Stimulated activated CD4-positive, alpha-beta T cell treated with anti-CD3 and anti-CD28 coated beads, Interleukin-4, amount 100 ng/mL, for 24 hours (primary cell): ENCODE measurements at regions not wholly inside any gene's neighbourhood (a gene's known extent, or its start where the extent isn't known, plus 50 kb on each side); places are given as distances from the start of the nearest gene placed in this dataset.
"Not testable (repeated sequence)": the region's sequence is repeated elsewhere in the genome, so short reads cannot be mapped to it uniquely, and the experiment has no call there.

Experiments
- DNase-seq: peaks from one replicate; pipeline ENCODE4 v3.0.0-alpha.2; 2020

- DNase-seq = no peak
Observed at GRCh38 chr12:59344224-59344623, 251.6 kb upstream of the SLC16A7 start.

DNA sequence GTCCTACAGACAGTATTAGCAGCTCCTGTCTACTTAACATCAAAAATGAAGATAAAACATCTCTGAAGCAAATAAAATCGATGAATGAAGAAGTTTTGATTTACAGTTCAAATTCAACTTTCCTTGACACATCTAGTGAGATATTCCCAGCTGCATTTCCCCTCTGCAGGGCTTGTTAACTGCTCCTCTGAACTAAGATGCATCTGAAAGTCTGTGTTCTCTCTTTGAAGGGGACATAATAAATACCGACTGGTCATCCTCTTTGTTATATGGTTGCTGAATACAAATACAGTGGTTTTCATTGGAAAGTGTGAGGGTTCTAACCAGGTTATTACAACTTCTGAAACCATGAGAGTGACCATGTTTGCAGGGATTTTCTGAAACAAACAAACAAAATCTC, 266.4 kb upstream of the SLC16A7 start:
- DNase-seq = no peak

DNA sequence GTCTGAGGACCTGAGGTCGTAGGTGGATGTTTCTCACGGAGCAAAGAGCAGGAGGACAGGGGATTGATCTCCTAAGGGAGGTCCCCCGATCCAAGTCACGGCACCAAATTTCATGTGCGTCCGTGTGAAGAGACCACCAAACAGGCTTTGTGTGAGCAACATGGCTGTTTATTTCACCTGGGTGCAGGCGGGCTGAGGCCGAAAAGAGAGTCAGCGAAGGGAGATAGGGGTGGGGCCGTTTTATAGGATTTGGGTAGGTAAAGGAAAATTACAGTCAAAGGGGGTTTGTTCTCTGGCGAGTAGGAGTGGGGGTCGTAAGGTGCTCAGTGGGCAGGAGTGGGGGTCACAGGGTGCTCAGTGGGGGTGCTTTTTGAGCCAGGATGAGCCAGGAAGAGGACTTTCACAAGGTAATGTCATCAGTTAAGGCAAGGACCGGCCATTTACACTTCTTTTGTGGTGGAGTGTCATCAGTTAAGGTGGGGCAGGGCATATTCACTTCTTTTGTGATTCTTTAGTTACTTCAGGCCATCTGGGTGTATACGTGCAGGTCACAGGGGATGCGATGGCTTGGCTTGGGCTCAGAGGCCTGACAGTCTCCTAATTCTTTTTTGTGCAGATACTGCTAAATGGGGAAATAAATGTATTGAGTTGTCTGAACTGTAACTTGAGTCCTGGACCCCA, 267.3 kb upstream of the SLC16A7 start:
- DNase-seq = not testable (repeated sequence)

DNA sequence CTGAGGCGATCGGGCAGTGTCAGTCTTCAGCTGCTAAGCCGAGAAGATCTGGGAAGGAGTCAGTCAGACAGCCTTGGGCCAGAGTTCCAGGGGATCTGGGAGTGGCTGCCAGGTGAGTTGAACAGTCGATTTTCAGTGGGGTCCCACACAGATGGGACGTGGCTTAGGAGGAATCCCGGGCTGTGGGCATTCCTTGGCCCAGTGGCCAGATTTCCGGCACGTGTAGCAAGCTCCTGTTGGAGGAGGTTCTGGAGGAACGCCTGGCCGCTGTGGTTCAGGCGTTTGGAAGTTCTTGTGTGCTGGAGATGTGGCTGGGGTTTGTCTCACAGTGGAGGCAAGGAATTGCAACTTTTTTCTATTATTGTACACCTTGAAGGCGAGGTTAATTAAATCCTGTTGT, 269.4 kb upstream of the SLC16A7 start:
- not testable (repeated sequence) for DNase-seq

DNA sequence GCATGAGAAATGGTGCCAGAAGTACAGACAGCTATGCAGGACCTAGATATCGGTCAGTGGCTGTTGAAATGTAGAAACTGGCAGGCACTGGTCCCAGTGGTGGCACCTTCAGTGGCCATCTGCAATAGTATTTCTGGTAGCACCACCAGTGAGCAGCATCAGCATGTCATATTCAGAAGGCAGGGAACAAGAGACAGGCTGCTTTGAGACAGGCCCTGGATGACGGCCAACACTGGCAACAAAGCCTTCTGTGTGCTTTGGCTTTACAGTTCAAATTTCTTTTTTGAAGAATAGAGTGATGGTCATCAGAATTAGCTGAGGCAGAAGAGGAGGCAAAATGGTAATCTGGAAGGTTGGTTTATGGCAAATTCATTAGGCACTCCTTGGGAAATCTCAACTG, 273.4 kb upstream of the SLC16A7 start:
- DNase-seq = no peak

- DNase-seq = no peak
Observed at GRCh38 chr12:59321278-59321677, 274.6 kb upstream of the SLC16A7 start.

- DNase-seq = no peak
Observed at GRCh38 chr12:59320112-59320511, 275.7 kb upstream of the SLC16A7 start.

DNA sequence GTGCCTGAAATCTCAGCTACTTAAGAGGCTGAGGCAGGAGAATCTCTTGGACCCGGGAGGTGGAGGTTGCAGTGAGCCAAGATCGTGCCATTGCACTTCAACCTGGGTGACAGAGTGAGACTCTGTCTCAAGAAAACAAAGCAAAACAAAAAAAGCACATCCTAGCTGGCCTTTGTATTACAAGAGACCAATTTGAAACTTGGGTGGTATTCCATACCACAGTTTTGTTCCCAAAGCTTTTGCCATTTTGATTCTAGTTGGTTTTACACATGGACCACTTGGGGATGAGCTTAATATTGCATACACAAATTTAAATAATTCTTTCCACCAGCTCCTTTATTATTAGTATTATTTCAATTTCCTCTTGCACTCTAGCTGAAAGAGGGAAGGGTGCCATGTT, 276.9 kb upstream of the SLC16A7 start:
- no peak for DNase-seq

- no peak for DNase-seq
Observed at GRCh38 chr12:59317598-59317997, 278.2 kb upstream of the SLC16A7 start.

DNA sequence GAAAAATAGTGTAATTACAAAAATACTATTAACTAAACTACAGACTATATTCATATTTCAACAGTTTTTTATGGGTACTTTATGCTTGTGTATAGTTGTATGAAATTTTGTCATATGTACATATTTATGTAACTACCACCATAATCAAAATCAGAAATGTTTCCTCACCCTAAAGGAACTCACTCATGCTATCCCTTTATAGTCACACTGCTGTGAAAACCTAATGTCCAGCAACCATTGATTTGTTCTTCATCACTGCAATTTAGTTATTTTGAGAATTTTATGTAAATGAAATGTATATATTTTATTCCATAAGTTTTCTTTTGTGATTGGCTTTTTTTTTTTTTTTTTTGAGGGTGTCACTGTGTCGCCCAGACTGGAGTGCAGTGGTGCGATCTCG, 278.9 kb upstream of the SLC16A7 start:
- DNase-seq = no peak

GRCh38 chr12:59316354-59316753, 279.5 kb upstream of the SLC16A7 start:
- DNase-seq = not testable (repeated sequence)

DNA sequence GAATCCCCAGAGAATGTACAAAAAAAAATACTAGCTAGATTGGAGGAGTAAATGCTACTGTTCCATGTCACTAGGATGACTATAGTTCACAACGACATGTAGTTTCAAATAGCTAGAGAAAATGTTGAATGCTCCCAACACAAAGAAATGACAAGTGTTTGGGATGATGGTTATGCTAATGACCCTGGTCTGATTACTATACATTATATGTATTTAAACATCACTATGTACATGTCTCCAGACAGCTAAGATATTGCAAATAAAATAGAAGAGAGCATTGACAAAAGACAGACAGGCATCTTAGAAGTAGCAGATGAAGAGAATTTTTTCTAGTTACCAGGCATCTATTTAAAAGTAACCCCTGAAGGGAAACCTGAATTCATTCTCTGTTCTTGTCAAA, 281.6 kb upstream of the SLC16A7 start:
- DNase-seq = no peak

DNA sequence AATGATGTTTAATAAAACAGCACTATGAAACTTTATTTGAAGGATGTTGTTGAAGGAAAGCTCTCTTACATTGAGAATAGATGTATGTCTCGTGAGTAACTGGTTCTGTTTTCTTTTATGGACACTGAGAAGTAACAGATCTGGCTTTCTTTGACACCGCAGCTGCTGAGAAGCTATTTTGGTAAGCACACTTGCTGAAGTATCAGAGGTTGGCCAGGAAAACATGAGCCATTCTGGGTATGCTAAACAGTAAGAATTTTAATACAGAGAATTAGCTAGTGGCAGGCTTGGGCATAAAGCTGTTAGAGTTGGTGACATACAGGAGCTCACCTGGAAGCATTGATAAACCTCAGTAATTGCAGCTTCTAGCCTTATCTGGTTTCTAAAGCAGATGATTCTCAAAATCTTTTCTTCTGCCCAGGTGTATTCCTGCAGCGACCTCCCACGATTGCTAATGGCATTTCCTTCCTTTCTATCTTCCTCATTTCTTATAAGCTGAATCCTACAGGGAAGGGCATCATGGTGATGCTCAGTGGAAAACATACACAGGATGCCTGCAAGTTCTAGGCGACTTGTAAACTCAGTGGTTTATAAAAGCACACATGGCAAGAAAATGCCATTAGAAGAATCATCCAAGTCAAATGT, 291.6 kb upstream of the SLC16A7 start:
- DNase-seq = no peak

GRCh38 chr12:59298296-59298695, 297.5 kb upstream of the SLC16A7 start:
- DNase-seq = no peak

GRCh38 chr12:59294221-59294620, 301.6 kb upstream of the SLC16A7 start:
- DNase-seq = no peak

GRCh38 chr12:59282999-59283398, 312.8 kb upstream of the SLC16A7 start:
- no peak for DNase-seq

DNA sequence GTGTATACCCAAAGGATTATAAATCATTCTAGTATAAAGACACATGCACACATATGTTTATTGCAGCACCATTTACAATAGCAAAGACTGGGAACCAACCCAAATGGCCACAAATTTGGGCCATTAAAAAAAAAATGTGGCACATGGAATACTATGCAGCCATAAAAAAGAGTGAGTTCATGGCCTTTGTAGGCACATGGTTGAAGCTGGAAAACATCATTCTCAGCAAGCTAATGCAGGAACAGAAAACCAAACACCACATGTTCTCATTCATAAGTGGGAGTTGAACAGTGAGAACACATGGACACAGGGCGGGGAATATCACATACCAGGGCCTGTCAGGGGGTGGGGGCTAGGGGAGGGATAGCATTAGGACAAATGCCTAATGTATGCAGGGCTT, 322.3 kb upstream of the SLC16A7 start:
- not testable (repeated sequence) for DNase-seq

GRCh38 chr12:59268295-59268809, 327.5 kb upstream of the SLC16A7 start:
- DNase-seq = no peak

DNA sequence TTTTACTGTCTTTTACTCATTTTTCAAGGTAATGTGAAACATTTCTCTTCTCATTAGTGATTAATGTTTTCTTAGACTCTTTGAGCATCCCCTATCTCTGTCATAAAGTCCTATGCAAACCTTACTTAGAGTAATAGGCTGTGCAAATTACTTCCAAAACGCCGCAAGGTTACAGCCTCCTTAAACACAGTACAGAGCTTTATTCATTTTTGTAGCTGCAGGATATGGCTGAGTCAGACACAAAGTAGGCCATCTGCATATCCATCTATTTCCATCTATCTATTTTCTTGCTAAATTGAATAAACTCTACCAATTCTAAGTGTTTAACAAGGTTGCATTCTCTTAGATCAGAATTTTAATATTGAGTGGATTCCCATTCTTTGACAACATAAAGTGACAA, 335.6 kb upstream of the SLC16A7 start:
- no peak for DNase-seq

- DNase-seq = no peak
Observed at GRCh38 chr12:59252731-59253130, 332.4 kb upstream of the LRIG3 start.

DNA sequence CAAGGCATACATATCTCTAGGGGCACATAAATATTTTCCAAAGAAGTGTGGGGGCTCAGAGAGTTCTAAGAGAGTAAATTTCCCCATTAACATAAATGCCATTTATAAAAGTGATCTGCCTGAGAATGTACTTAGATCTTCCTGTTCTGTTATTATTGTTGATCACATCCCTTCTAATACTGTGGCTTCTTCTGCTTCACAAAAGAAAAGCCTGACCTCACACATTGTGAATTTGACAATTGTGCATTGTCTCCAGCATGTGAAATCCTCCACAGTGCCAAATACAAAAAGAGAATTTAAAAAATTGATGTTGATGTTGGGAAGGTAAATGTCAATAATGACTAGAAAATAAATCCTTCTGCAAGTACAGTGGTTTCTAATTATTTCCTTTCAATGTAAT, 330.5 kb upstream of the LRIG3 start:
- DNase-seq = no peak

GRCh38 chr12:59240048-59240447, 319.7 kb upstream of the LRIG3 start:
- no peak for DNase-seq

GRCh38 chr12:59234391-59234790, 314.1 kb upstream of the LRIG3 start:
- DNase-seq = no peak

- no peak for DNase-seq
Observed at GRCh38 chr12:59230334-59230733, 310.0 kb upstream of the LRIG3 start.

GRCh38 chr12:59219148-59219547, 298.8 kb upstream of the LRIG3 start:
- DNase-seq = no peak
